Activated CD4-positive, alpha-beta T cell treated with anti-CD3 and anti-CD28 coated beads, Interleukin-2, amount 10 ng/mL, durations not matched to agents 7 days and 5 days (primary cell): ENCODE measurements at regions not wholly inside any gene's neighbourhood (a gene's known extent, or its start where the extent isn't known, plus 50 kb on each side); places are given as distances from the start of the nearest gene placed in this dataset.

Experiments used
- CTCF ChIA-PET: fragments of 350-600 bp; sonication (Branson Sonifier 250); formaldehyde crosslinking; loops from one replicate; lab custom pipeline; 2021; ENCODE audit warnings: antibody characterized with exemption; lab: Charles Lee
- POLR2A ChIA-PET: fragments of 350-600 bp; sonication (Branson Sonifier 250); formaldehyde crosslinking; loops from one replicate; lab custom pipeline; 2021; ENCODE audit warnings: antibody characterized with exemption; lab: Charles Lee
- DNase-seq: peaks from one replicate; pipeline ENCODE4 v3.0.0-alpha.2; 2020
- H3K27ac Mint-ChIP-seq: one replicate; pipeline ENCODE4 v1.8.0; 2021; ENCODE audit warnings: mild to moderate bottlenecking, moderate library complexity, mixed read lengths
- H3K27me3 Mint-ChIP-seq: one replicate; pipeline ENCODE4 v1.8.0; 2021; ENCODE audit warnings: mixed read lengths
- H3K36me3 Mint-ChIP-seq: one replicate; pipeline ENCODE4 v1.8.0; 2021; ENCODE audit warnings: low read depth, mixed read lengths
- H3K4me1 Mint-ChIP-seq: one replicate; pipeline ENCODE4 v1.8.0; 2021; ENCODE audit warnings: mixed read lengths
- H3K4me3 Mint-ChIP-seq: one replicate; pipeline ENCODE4 v1.8.0; 2021; ENCODE audit warnings: mild to moderate bottlenecking, moderate library complexity, mixed read lengths
- H3K9me3 Mint-ChIP-seq: one replicate; pipeline ENCODE4 v1.8.0; 2021; ENCODE audit warnings: mixed read lengths

GRCh38 chr10:21181451-21181850, 284.3 kb upstream of the NEBL start:
- Mint-ChIP-seq H3K9me3 (no peaks in the 10 kb centered on the region), H3K4me3 (no peak overlapping the region), H3K4me1 (no peaks in the 10 kb centered on the region), H3K27ac (no peak overlapping the region), H3K27me3 (peaks cover 7% of the 10 kb centered on the region), H3K36me3 (no peaks in the 10 kb centered on the region)
- CTCF ChIA-PET: no interaction called here
- no peak for DNase-seq
- POLR2A ChIA-PET: no interaction called here

DNA sequence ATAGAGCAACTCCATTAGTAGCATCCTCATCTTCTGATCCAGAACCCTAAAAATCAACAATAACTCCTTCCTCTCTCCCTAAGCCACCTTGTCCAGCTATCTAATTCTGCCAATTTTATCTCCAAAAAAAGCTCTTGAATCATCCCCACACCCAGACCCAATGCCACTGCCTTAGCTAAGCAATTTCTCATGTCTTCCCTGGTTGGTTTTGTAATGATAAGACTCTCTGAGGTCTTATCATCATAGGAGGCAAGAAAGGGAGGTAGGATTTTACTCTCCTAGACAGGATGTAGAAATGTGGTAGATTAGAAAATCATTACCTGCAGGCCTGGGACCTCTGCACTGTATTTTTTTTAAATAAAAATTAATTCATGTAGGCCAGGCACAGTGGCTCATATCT, 283.5 kb upstream of the NEBL start:
- no peak for DNase-seq
- Mint-ChIP-seq H3K4me1 (no peaks in the 10 kb centered on the region), H3K4me3 (no peak overlapping the region), H3K36me3 (no peaks in the 10 kb centered on the region), H3K27me3 (peaks cover 13% of the 10 kb centered on the region), H3K27ac (no peak overlapping the region), H3K9me3 (no peaks in the 10 kb centered on the region)
- ChIA-PET CTCF (no interaction called here), POLR2A (no interaction called here)

DNA sequence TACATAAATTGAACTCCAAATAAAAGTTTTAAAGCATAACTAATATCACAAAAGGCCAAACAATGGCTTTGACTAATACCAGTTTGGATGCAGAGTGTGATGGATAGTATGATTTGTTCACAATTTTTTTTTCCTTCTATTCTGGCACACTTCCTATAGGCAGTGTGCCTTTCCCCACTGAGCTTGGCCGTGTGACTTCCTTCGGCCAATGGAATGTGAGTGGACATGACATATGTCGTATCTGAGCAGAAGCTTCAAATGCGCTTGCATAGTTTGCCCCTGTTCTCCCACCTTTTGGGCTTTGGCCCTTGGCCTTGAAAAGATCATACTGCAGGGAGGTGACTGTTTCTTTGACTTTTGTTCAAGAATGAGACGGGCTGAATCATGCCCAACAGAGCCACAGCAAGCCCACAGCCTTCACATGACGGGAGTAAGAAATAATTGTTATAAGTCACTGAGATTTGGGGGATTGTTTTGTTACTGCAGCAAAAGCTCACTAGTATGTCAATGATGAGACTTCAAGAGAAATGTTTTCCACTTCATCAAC, 279.9 kb upstream of the NEBL start:
- POLR2A ChIA-PET: no interaction called here

GRCh38 chr10:21175797-21176196, 278.7 kb upstream of the NEBL start:
- peaks cover 8% of the 10 kb centered on the region for H3K4me1 Mint-ChIP-seq
- H3K27me3 Mint-ChIP-seq: peaks cover 48% of the 10 kb centered on the region
- no peak overlapping the region for H3K27ac Mint-ChIP-seq
- POLR2A ChIA-PET: no interaction called here
- no peak for DNase-seq
- no peak overlapping the region for H3K4me3 Mint-ChIP-seq
- CTCF ChIA-PET: no interaction called here
- no peaks in the 10 kb centered on the region for H3K9me3 Mint-ChIP-seq
- no peaks in the 10 kb centered on the region for H3K36me3 Mint-ChIP-seq

More for the DNA sequence above, 279.9 kb upstream of the NEBL start:
- Mint-ChIP-seq H3K9me3 (no peaks in the 10 kb centered on the region), H3K4me1 (peaks cover 8% of the 10 kb centered on the region), H3K4me3 (no peak overlapping the region), H3K27ac (no peak overlapping the region), H3K27me3 (peaks cover 39% of the 10 kb centered on the region), H3K36me3 (no peaks in the 10 kb centered on the region)
- CTCF ChIA-PET: no interaction called here
- DNase-seq: no peak

- Mint-ChIP-seq H3K4me3 (no peak overlapping the region), H3K36me3 (no peaks in the 10 kb centered on the region), H3K27me3 (peaks cover 56% of the 10 kb centered on the region), H3K9me3 (no peaks in the 10 kb centered on the region), H3K4me1 (peaks cover 8% of the 10 kb centered on the region), H3K27ac (no peak overlapping the region)
- ChIA-PET CTCF (no interaction called here), POLR2A (no interaction called here)
- no peak for DNase-seq
These were observed 277.8 kb upstream of the NEBL start for GRCh38 chr10:21174715-21175495.

DNA sequence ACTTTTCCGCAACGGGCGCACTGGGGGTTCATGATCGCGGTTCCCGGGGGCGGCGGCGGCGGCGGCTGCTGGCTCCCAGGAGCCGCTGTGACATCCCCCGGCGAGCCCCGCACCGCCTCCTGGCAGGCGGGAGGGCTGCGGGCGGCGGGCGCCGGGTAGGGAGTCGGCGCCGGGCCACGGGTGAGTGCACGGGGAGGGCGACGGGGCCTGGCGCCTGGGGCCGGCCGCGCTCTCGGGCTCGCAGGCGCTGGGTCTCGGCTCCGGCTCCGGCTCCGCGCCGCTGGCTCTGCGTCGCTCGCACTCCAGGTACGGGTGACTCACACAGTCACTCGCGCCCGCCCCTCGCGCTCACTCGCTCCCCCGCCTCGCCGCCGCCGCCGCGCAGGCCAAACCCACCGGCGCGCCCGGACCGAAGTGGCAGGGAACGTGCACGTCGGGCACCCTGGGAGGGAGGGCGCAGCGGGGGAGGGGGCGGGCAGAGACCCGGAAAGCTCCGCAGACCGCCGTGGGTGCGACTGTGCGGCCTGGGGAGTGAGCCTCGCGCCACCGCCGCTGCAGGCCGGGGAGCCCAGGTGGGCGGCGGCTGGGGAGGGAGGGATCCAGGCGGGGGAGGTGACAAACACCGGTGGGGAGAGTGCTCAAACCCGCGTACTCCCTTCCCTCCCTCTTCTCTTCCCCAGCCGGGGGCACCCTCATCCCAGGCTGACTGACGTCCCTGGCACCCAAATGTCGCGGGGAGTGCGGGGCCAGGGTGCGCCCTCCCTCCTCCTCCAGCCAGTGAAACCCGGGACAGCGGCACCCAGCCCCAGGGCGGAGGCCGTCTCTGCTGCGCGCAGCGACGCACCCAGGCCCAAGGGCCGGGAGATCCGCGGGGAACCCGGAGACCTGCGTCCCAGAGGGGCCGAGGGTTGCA, 276.9 kb upstream of the NEBL start:
- Mint-ChIP-seq H3K4me3 (peak overlapping the region; percentile 51), H3K9me3 (no peaks in the 10 kb centered on the region), H3K36me3 (no peaks in the 10 kb centered on the region), H3K4me1 (peaks cover 8% of the 10 kb centered on the region), H3K27ac (no peak overlapping the region), H3K27me3 (peaks cover 58% of the 10 kb centered on the region)
- CTCF ChIA-PET: no interaction called here
- POLR2A ChIA-PET: no interaction called here
- peak; percentile 8 for DNase-seq

GRCh38 chr10:21172930-21173801, 276.1 kb upstream of the NEBL start:
- no peaks in the 10 kb centered on the region for H3K36me3 Mint-ChIP-seq
- CTCF ChIA-PET: interaction anchor here (0.6 kb wide), 1 partner anchor 25 kb away, joined by 5 read pairs; no protein-coding TSS in a partner anchor
- peaks cover 8% of the 10 kb centered on the region for H3K4me1 Mint-ChIP-seq
- peak overlapping the region; percentile 51 for H3K4me3 Mint-ChIP-seq
- no peaks in the 10 kb centered on the region for H3K9me3 Mint-ChIP-seq
- no peak overlapping the region for H3K27ac Mint-ChIP-seq
- no peak for DNase-seq
- peaks cover 58% of the 10 kb centered on the region for H3K27me3 Mint-ChIP-seq
- POLR2A ChIA-PET: no interaction called here

GRCh38 chr10:21172542-21172929, 275.4 kb upstream of the NEBL start:
- no peak for DNase-seq
- H3K36me3 Mint-ChIP-seq: no peaks in the 10 kb centered on the region
- H3K27ac Mint-ChIP-seq: no peak overlapping the region
- peaks cover 58% of the 10 kb centered on the region for H3K27me3 Mint-ChIP-seq
- CTCF ChIA-PET: interaction anchor here (0.6 kb wide), 1 partner anchor 24 kb away, joined by 5 read pairs; no protein-coding TSS in a partner anchor
- POLR2A ChIA-PET: no interaction called here
- no peaks in the 10 kb centered on the region for H3K9me3 Mint-ChIP-seq
- peaks cover 8% of the 10 kb centered on the region for H3K4me1 Mint-ChIP-seq
- H3K4me3 Mint-ChIP-seq: no peak overlapping the region

GRCh38 chr10:21171936-21172541, 274.9 kb upstream of the NEBL start:
- Mint-ChIP-seq H3K9me3 (no peaks in the 10 kb centered on the region), H3K27me3 (peaks cover 56% of the 10 kb centered on the region), H3K36me3 (no peaks in the 10 kb centered on the region), H3K4me1 (peaks cover 8% of the 10 kb centered on the region), H3K4me3 (no peak overlapping the region), H3K27ac (no peak overlapping the region)
- POLR2A ChIA-PET: no interaction called here
- CTCF ChIA-PET: interaction anchor here (0.6 kb wide), 1 partner anchor 24 kb away, joined by 5 read pairs; no protein-coding TSS in a partner anchor
- no peak for DNase-seq

GRCh38 chr10:21171197-21171935, 274.3 kb upstream of the NEBL start:
- POLR2A ChIA-PET: no interaction called here
- H3K4me1 Mint-ChIP-seq: peaks cover 8% of the 10 kb centered on the region
- no peak for DNase-seq

GRCh38 chr10:21170216-21170615, 273.1 kb upstream of the NEBL start:
- Mint-ChIP-seq H3K27ac (no peak overlapping the region), H3K27me3 (peaks cover 41% of the 10 kb centered on the region), H3K4me3 (no peak overlapping the region)

More at GRCh38 chr10:21171197-21171935, 274.3 kb upstream of the NEBL start:
- CTCF ChIA-PET: no interaction called here
- Mint-ChIP-seq H3K9me3 (no peaks in the 10 kb centered on the region), H3K4me3 (no peak overlapping the region), H3K27me3 (peaks cover 50% of the 10 kb centered on the region), H3K27ac (no peak overlapping the region), H3K36me3 (no peaks in the 10 kb centered on the region)

More at GRCh38 chr10:21170216-21170615, 273.1 kb upstream of the NEBL start:
- ChIA-PET CTCF (no interaction called here), POLR2A (no interaction called here)
- Mint-ChIP-seq H3K36me3 (no peaks in the 10 kb centered on the region), H3K9me3 (no peaks in the 10 kb centered on the region), H3K4me1 (peaks cover 8% of the 10 kb centered on the region)
- DNase-seq: no peak
